Fibroblast of pulmonary artery (primary cell): ENCODE measurements at regions not wholly inside any gene's neighbourhood (a gene's known extent, or its start where the extent isn't known, plus 50 kb on each side); places are given as distances from the start of the nearest gene placed in this dataset.

ENCODE experiments used
- DNase-seq: peaks from one replicate; pipeline ENCODE4 v3.0.0-alpha.2; 2010; ENCODE audit warnings: low read depth
- H3K4me3 ChIP-seq: replicated peaks from 2 replicates; pipeline ENCODE4 v1.5.1; 2011; ENCODE audit warnings: low read depth, mild to moderate bottlenecking, control low read depth, low read length, moderate library complexity
- TF ChIP-seq, protein P1 (sequence below): IDR thresholded peaks from 2 replicates; pipeline ENCODE4 v1.5.1; 2011; ENCODE audit warnings: mild to moderate bottlenecking, control low read depth, low read length, inconsistent platforms; ENCODE audit errors: missing control alignments

DNA sequence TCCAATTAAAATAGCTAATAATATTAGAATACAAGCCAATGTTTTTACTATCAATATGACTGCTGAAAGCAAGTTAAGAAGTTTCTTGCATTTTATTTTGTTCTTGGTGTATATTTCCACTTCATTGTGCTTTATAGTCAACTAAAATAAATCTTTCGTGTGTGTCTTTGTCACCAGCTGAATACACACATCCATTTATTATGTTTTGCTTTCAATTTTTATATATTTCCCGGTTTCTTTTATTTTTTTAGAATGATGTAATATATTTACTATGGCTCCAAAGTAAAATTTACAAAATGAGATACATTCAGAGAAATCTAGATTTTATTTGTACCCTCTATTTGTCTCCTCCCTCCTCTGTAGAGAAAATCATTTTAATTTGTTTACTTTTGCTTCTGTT lies 495.9 kb upstream of the PAPPA start:
- TF ChIP-seq, protein P1, sequence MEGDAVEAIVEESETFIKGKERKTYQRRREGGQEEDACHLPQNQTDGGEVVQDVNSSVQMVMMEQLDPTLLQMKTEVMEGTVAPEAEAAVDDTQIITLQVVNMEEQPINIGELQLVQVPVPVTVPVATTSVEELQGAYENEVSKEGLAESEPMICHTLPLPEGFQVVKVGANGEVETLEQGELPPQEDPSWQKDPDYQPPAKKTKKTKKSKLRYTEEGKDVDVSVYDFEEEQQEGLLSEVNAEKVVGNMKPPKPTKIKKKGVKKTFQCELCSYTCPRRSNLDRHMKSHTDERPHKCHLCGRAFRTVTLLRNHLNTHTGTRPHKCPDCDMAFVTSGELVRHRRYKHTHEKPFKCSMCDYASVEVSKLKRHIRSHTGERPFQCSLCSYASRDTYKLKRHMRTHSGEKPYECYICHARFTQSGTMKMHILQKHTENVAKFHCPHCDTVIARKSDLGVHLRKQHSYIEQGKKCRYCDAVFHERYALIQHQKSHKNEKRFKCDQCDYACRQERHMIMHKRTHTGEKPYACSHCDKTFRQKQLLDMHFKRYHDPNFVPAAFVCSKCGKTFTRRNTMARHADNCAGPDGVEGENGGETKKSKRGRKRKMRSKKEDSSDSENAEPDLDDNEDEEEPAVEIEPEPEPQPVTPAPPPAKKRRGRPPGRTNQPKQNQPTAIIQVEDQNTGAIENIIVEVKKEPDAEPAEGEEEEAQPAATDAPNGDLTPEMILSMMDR = no peak
- no peak for DNase-seq
- H3K4me3 ChIP-seq = no peak overlapping the region

DNA sequence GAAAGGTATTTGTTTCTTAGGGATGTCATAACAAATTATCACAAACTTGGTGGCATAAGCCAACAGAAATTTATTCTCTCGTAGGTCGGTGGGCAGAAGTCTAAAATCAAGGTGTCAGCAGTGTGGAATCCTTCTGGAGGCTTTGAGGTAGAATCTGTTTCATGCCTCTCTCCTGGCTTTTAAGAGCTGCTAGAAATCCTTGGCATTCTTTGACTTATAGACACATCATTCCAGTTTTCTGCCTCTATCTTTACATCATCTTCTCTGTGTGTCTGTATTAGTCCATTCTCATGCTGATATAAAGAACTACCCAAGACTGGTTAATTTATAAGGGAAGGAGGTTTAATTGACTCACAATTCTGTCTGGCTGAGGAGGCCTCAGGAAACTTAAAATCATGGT lies 488.1 kb upstream of the PAPPA start:
- TF ChIP-seq, protein P1 = no peak
- no peak for DNase-seq
- no peak overlapping the region for H3K4me3 ChIP-seq

DNA sequence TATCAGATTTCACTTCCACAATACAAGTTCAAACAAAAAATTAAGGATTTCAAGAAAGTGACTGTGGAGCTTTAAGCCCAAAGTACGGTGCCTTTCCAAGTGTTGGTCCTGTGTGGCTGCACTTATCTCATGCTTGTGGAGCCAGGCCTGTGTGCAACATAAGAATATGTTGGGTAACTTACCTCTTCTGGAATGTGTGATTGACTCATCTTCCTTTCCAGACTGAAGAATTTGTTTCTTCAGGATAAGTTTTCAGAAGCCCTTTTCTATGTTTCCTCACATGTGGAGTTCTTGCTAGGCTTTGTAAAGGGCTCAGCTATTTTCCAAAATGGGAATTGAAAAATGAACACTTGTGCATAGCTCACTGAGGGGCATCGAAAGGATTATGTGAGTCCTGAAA lies 485.1 kb upstream of the PAPPA start:
- no peak overlapping the region for H3K4me3 ChIP-seq
- TF ChIP-seq, protein P1 = no peak
- DNase-seq = peak; percentile 94

DNA sequence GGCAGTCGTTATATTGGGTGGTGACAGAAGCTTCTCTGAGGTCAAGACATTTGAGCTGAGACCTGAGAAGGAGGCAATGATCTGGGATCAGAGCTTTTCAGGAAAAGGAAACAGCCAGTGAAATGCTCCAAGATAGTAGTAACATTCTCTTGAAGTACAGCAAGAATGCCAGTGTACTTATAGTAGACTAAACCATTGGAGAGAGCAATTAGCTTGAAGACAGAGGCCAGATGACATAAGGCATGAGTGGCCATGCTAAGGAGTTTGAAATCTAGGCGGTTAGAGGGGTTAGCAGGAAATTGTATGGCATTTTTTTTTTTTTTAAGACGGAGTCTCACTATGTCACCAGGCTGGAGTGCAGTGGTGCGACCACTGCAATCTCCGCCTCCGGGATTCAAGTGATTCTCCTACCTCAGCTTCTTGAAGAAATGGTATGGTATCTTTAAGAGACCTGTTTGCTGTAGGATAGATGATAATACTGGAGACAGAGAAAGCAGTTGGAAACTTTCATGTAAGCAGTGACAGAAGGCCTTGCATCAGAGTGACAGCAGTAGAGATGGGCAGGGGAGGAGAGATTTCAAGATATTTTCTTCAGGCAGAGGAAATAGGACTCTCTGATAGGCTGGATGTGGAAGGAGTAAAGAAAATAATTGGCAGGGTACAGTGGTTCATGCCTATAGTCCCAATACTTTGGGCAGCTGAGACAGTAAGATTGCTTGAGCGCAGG lies 482.2 kb upstream of the PAPPA start:
- TF ChIP-seq, protein P1 = no peak
- DNase-seq = no peak
- H3K4me3 ChIP-seq = no peak overlapping the region

DNA sequence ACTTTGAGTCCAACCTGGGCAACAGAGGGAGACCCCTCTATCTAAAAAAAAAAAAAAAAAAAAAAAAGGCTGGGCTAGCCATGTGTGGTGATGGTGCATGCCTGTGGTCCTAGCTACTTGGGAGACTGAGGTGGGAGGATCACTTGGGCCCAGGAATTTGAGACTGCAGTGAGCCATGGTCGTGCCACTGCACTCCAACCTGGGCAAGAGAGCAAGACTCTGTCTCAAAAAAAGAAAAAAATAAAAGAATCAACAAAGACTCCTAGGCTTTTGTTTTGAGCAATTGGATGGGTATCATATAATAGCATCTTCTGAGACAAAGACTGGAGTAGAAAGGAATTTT lies 481.7 kb upstream of the PAPPA start:
- no peak overlapping the region for H3K4me3 ChIP-seq
- TF ChIP-seq, protein P1 = no peak
- no peak for DNase-seq

DNA sequence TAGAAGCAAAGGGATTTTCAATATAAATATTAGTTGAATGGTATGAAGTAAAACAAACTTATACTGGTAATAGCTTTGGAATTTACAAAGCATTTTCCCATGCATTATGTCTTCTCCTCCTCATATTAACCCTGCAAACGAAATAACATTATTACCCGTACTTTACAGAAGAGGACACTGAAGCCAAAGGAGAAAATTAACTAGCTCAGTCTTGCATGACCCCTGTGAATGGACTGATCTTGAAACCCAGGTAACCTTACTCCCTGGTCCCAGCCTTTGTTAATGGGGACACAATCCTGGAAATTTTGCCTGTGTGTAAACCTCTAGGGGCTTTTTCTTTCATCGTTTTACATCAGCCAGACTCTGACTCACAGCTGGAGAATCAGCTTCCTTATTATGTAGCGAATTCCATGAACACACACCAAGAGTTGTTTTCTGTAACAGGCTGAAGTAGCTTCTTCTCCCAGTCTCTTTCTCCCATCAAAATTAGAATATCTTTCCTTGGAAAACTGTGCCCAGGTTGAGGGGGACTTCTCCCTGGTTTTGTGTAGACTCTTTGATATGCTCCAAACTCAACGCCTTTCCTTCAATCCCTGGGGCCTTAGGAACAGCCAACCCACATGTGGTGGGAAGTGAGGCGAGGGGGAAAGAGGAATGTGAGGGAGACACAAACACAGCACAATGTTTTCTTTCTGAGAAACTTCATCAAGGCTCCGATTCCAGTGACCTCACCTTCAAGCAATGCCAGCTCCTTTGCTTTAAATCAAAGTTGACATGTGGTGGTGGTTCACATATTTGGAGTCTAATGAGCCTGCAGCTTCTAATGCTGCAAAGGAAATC lies 480.9 kb upstream of the PAPPA start:
- DNase-seq = peak; percentile 96
- H3K4me3 ChIP-seq = no peak overlapping the region
- TF ChIP-seq, protein P1 = no peak
